ENCODE measurements at regions not wholly inside any gene's neighbourhood (a gene's known extent, or its start where the extent isn't known, plus 50 kb on each side); places are given as distances from the start of the nearest gene placed in this dataset.
"Not testable (repeated sequence)": the region's sequence is repeated elsewhere in the genome, so short reads cannot be mapped to it uniquely, and the experiment has no call there.

- no peak for DNase-seq
Observed at GRCh38 chr17:71037386-71037785, 868.1 kb downstream of the KCNJ2 start.

- DNase-seq, result no peak
Observed at GRCh38 chr17:71039391-71039790, 870.1 kb downstream of the KCNJ2 start.

GRCh38 chr17:71052971-71053370 lies 883.6 kb downstream of the KCNJ2 start:
- DNase-seq, result no peak

GRCh38 chr17:71055128-71055527 lies 885.8 kb downstream of the KCNJ2 start:
- DNase-seq, result no peak

- DNase-seq, result no peak
Observed at GRCh38 chr17:71057448-71057847, 888.1 kb downstream of the KCNJ2 start.

GRCh38 chr17:71057938-71058337 lies 888.6 kb downstream of the KCNJ2 start:
- DNase-seq, result no peak

- no peak for DNase-seq
Observed at GRCh38 chr17:71063127-71063526, 893.8 kb downstream of the KCNJ2 start.

- DNase-seq, result no peak
Observed at GRCh38 chr17:71063559-71063958, 894.2 kb downstream of the KCNJ2 start.

- DNase-seq, result no peak
Observed at GRCh38 chr17:71067669-71068407, 898.5 kb downstream of the KCNJ2 start.

- DNase-seq, result no peak
Observed at GRCh38 chr17:71068408-71068750, 899.0 kb downstream of the KCNJ2 start.

- no peak for DNase-seq
Observed at GRCh38 chr17:71071041-71071440, 901.7 kb downstream of the KCNJ2 start.

GRCh38 chr17:71071837-71072236 lies 902.5 kb downstream of the KCNJ2 start:
- no peak for DNase-seq

- DNase-seq, result no peak
Observed at GRCh38 chr17:71080937-71081336, 911.6 kb downstream of the KCNJ2 start.

GRCh38 chr17:71081666-71082065 lies 912.3 kb downstream of the KCNJ2 start:
- DNase-seq, result no peak

- DNase-seq, result no peak
Observed at GRCh38 chr17:71084219-71084618, 914.9 kb downstream of the KCNJ2 start.

- no peak for DNase-seq
Observed at GRCh38 chr17:71084838-71085237, 915.5 kb downstream of the KCNJ2 start.

- DNase-seq, result no peak
Observed at GRCh38 chr17:71085238-71086033, 916.1 kb downstream of the KCNJ2 start.

- DNase-seq, result no peak
Observed at GRCh38 chr17:71089431-71089830, 920.1 kb downstream of the KCNJ2 start.

GRCh38 chr17:71098071-71098470 lies 928.7 kb downstream of the KCNJ2 start:
- no peak for DNase-seq

- DNase-seq, result no peak
Observed at GRCh38 chr17:71099003-71099714, 929.8 kb downstream of the KCNJ2 start.

GRCh38 chr17:71102777-71103176 lies 933.4 kb downstream of the KCNJ2 start:
- DNase-seq, result no peak

GRCh38 chr17:71104225-71104624 lies 934.9 kb downstream of the KCNJ2 start:
- no peak for DNase-seq

GRCh38 chr17:71106056-71106455 lies 936.7 kb downstream of the KCNJ2 start:
- DNase-seq, result not testable (repeated sequence)

GRCh38 chr17:71107136-71107535 lies 937.8 kb downstream of the KCNJ2 start:
- DNase-seq, result no peak
